WTC11 (cell line): ENCODE measurements at regions not wholly inside any gene's neighbourhood (a gene's known extent, or its start where the extent isn't known, plus 50 kb on each side); places are given as distances from the start of the nearest gene placed in this dataset.

ENCODE experiments used
- ATAC-seq: fragments of 200-7000 bp; cut with Tn5 transposase; 2 replicates; pipeline ENCODE4 v1.10.0; 2021; ENCODE audit warnings: mild to moderate bottlenecking, moderate library complexity
- CTCF ChIA-PET: fragments of 300-600 bp; sonication (Branson Sonifier 250); formaldehyde crosslinking; loops from one replicate; lab custom pipeline; 2021; ENCODE audit warnings: antibody characterized with exemption; lab: Charles Lee
- POLR2A ChIA-PET: fragments of 350-600 bp; sonication (Branson Sonifier 250); formaldehyde crosslinking; loops from one replicate; lab custom pipeline; 2021; ENCODE audit warnings: antibody characterized with exemption; lab: Charles Lee
- DNase-seq: peaks from one replicate; pipeline ENCODE4 v3.0.0; 2021; ENCODE audit warnings: low spot score
- H3K27ac Mint-ChIP-seq: 2 replicates; pipeline ENCODE4 v1.8.0; 2021; ENCODE audit warnings: mixed read lengths
- H3K27me3 Mint-ChIP-seq: 2 replicates; pipeline ENCODE4 v1.8.0; 2021; ENCODE audit warnings: low read depth, mild to moderate bottlenecking, moderate library complexity, mixed read lengths
- H3K36me3 Mint-ChIP-seq: 2 replicates; pipeline ENCODE4 v1.8.0; 2021; ENCODE audit warnings: mixed read lengths
- H3K4me1 Mint-ChIP-seq: 2 replicates; pipeline ENCODE4 v1.8.0; 2022; ENCODE audit warnings: mixed read lengths
- H3K4me3 Mint-ChIP-seq: 2 replicates; pipeline ENCODE4 v1.8.0; 2021; ENCODE audit warnings: mild to moderate bottlenecking, moderate library complexity, mixed read lengths
- H3K9me3 Mint-ChIP-seq: 2 replicates; pipeline ENCODE4 v1.8.0; 2021; ENCODE audit warnings: mixed read lengths
- AFF4 ChIP-seq: sonication (generic); formaldehyde crosslinking; IDR thresholded peaks from 2 replicates; pipeline ENCODE4 v1.8.1; 2023; ENCODE audit warnings: mild to moderate bottlenecking, missing genetic modification reagents, borderline replicate concordance
- AR ChIP-seq: fragments of 250-450 bp; sonication (Bioruptor Pico); IDR thresholded peaks from 2 replicates; pipeline ENCODE4 v1.9.0; 2021; ENCODE audit warnings: mild to moderate bottlenecking
- ARID4B ChIP-seq: sonication (generic); formaldehyde crosslinking; IDR thresholded peaks from 2 replicates; pipeline ENCODE4 v1.8.0; 2023; ENCODE audit warnings: missing genetic modification reagents, mild to moderate bottlenecking, borderline replicate concordance
- NR2C2 ChIP-seq: sonication (generic); formaldehyde crosslinking; IDR thresholded peaks from 2 replicates; pipeline ENCODE4 v1.8.0; 2022; ENCODE audit warnings: mild to moderate bottlenecking, missing genetic modification reagents
- PREB ChIP-seq: sonication (generic); formaldehyde crosslinking; IDR thresholded peaks from 2 replicates; pipeline ENCODE4 v1.8.1; 2022; ENCODE audit warnings: mild to moderate bottlenecking, missing genetic modification reagents, moderate library complexity, borderline replicate concordance
- TCF7 ChIP-seq: sonication (generic); formaldehyde crosslinking; IDR thresholded peaks from 2 replicates; pipeline ENCODE4 v1.8.0; 2022; ENCODE audit warnings: mild to moderate bottlenecking, low read depth, missing genetic modification reagents, moderate library complexity
- TP53 ChIP-seq: sonication (generic); formaldehyde crosslinking; IDR thresholded peaks from 2 replicates; pipeline ENCODE4 v1.8.1; 2023; ENCODE audit warnings: mild to moderate bottlenecking, missing genetic modification reagents
- ZNF121 ChIP-seq: sonication (generic); formaldehyde crosslinking; IDR thresholded peaks from 2 replicates; pipeline ENCODE4 v1.8.0; 2023; ENCODE audit warnings: missing genetic modification reagents
- ZNF232 ChIP-seq: sonication (generic); formaldehyde crosslinking; IDR thresholded peaks from 2 replicates; pipeline ENCODE4 v1.8.0; 2022; ENCODE audit warnings: mild to moderate bottlenecking, missing genetic modification reagents

- CTCF ChIA-PET: no interaction called here
- POLR2A ChIA-PET: no interaction called here
- H3K4me3 Mint-ChIP-seq: no peak overlapping the region
Measured at GRCh38 chr3:67920969-67921368, 266.6 kb upstream of the SUCLG2 start.

More at GRCh38 chr3:67920969-67921368, 266.6 kb upstream of the SUCLG2 start:
- H3K9me3 Mint-ChIP-seq: peaks cover 14% of the 10 kb centered on the region
- H3K36me3 Mint-ChIP-seq: peaks cover 2% of the 10 kb centered on the region
- H3K27me3 Mint-ChIP-seq: no peaks in the 10 kb centered on the region
- H3K4me1 Mint-ChIP-seq: no peaks in the 10 kb centered on the region
- TF ChIP-seq PREB (CRISPR knock-in tag) (no peak), TP53 (CRISPR knock-in tag) (no peak), AFF4 (CRISPR knock-in tag) (no peak), ZNF121 (CRISPR knock-in tag) (no peak), TCF7 (no peak), AR (CRISPR knock-in tag) (no peak), NR2C2 (CRISPR knock-in tag) (no peak), ZNF232 (CRISPR knock-in tag) (no peak), ARID4B (no peak)
- ATAC-seq (no peak), DNase-seq (no peak)
- H3K27ac Mint-ChIP-seq: no peak overlapping the region
